ENCODE measurements at regions not wholly inside any gene's neighbourhood (a gene's known extent, or its start where the extent isn't known, plus 50 kb on each side); places are given as distances from the start of the nearest gene placed in this dataset.
"Not testable (repeated sequence)": the region's sequence is repeated elsewhere in the genome, so short reads cannot be mapped to it uniquely, and the experiment has no call there.

GRCh38 chr16:17780181-17780580 lies 309.4 kb upstream of the XYLT1 start:
- no peak for DNase-seq

- no peak for DNase-seq
These were observed 306.7 kb upstream of the XYLT1 start for GRCh38 chr16:17777408-17777863.

GRCh38 chr16:17776888-17777287 lies 306.1 kb upstream of the XYLT1 start:
- DNase-seq, result no peak

GRCh38 chr16:17776465-17776864 lies 305.7 kb upstream of the XYLT1 start:
- DNase-seq, result no peak

- no peak for DNase-seq
These were observed 304.3 kb upstream of the XYLT1 start for GRCh38 chr16:17775061-17775460.

- DNase-seq, result no peak
These were observed 302.9 kb upstream of the XYLT1 start for GRCh38 chr16:17773698-17774101.

- no peak for DNase-seq
These were observed 299.3 kb upstream of the XYLT1 start for GRCh38 chr16:17770104-17770503.

- DNase-seq, result no peak
These were observed 298.3 kb upstream of the XYLT1 start for GRCh38 chr16:17769065-17769464.

- DNase-seq, result no peak
These were observed 297.5 kb upstream of the XYLT1 start for GRCh38 chr16:17768257-17768656.

GRCh38 chr16:17766012-17766411 lies 295.3 kb upstream of the XYLT1 start:
- DNase-seq, result no peak

GRCh38 chr16:17759451-17760390 lies 289.0 kb upstream of the XYLT1 start:
- DNase-seq, result no peak

GRCh38 chr16:17757808-17758207 lies 287.0 kb upstream of the XYLT1 start:
- no peak for DNase-seq

- no peak for DNase-seq
These were observed 284.4 kb upstream of the XYLT1 start for GRCh38 chr16:17755158-17755557.

GRCh38 chr16:17753434-17753833 lies 282.7 kb upstream of the XYLT1 start:
- no peak for DNase-seq

GRCh38 chr16:17749706-17750105 lies 278.9 kb upstream of the XYLT1 start:
- no peak for DNase-seq

GRCh38 chr16:17748044-17748719 lies 277.4 kb upstream of the XYLT1 start:
- no peak for DNase-seq

GRCh38 chr16:17747081-17747756 lies 276.5 kb upstream of the XYLT1 start:
- no peak for DNase-seq

GRCh38 chr16:17744921-17745572 lies 274.3 kb upstream of the XYLT1 start:
- no peak for DNase-seq

GRCh38 chr16:17743578-17743977 lies 272.8 kb upstream of the XYLT1 start:
- no peak for DNase-seq

GRCh38 chr16:17743158-17743557 lies 272.4 kb upstream of the XYLT1 start:
- DNase-seq, result no peak

GRCh38 chr16:17735099-17735498 lies 264.3 kb upstream of the XYLT1 start:
- not testable (repeated sequence) for DNase-seq

- DNase-seq, result no peak
These were observed 259.1 kb upstream of the XYLT1 start for GRCh38 chr16:17729820-17730219.

GRCh38 chr16:17728196-17728595 lies 257.4 kb upstream of the XYLT1 start:
- no peak for DNase-seq
